ENCODE measurements at regions not wholly inside any gene's neighbourhood (a gene's known extent, or its start where the extent isn't known, plus 50 kb on each side); places are given as distances from the start of the nearest gene placed in this dataset.
"Not testable (repeated sequence)": the region's sequence is repeated elsewhere in the genome, so short reads cannot be mapped to it uniquely, and the experiment has no call there.

DNA sequence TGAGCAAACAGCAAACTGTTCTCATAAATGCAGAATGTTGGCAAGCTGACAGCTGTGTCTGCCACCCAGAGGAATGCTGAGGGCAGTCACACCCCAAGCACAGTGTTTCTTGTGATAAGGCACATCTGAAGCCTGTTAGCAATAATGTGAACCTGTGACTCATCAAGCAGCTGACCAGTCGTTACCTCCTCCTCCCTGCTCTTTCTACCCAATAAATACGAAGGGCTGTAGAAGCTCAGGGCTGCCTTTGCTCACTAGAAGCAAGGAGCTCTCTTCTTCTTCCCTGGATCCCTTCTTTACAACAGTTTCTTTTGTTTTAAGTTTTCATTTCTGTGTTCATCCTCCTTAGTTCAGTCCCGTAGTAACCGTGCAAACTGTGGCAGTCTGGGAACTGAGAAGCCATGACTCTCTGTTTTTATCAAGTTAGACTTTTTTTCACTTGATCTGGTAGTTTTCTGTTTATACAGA is 160.3 kb upstream of the ZNF184 start:
- TF ChIP-seq, protein P1, sequence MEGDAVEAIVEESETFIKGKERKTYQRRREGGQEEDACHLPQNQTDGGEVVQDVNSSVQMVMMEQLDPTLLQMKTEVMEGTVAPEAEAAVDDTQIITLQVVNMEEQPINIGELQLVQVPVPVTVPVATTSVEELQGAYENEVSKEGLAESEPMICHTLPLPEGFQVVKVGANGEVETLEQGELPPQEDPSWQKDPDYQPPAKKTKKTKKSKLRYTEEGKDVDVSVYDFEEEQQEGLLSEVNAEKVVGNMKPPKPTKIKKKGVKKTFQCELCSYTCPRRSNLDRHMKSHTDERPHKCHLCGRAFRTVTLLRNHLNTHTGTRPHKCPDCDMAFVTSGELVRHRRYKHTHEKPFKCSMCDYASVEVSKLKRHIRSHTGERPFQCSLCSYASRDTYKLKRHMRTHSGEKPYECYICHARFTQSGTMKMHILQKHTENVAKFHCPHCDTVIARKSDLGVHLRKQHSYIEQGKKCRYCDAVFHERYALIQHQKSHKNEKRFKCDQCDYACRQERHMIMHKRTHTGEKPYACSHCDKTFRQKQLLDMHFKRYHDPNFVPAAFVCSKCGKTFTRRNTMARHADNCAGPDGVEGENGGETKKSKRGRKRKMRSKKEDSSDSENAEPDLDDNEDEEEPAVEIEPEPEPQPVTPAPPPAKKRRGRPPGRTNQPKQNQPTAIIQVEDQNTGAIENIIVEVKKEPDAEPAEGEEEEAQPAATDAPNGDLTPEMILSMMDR (IDR thresholded peaks at IDR 0.05; ENCODE audit: insufficient read depth, low read depth, low read length) = not testable (repeated sequence)
- not testable (repeated sequence) for TF ChIP-seq EZH2 (IDR thresholded peaks at IDR 0.05; ENCODE audit: insufficient read depth, low read length)

Data from astrocyte (in vitro differentiated cells and primary cell).